ENCODE measurements at regions not wholly inside any gene's neighbourhood (a gene's known extent, or its start where the extent isn't known, plus 50 kb on each side); places are given as distances from the start of the nearest gene placed in this dataset.
A peak's percentile ranks its signal among the peaks of the same experiment; 100 is the strongest.
"Not testable (repeated sequence)": the region's sequence is repeated elsewhere in the genome, so short reads cannot be mapped to it uniquely, and the experiment has no call there.

GRCh38 chr17:20848869-20849443 is 193.9 kb downstream of the USP22 start:
- H3K27me3 ChIP-seq; H3K36me3 ChIP-seq; DNase-seq; H3K27ac ChIP-seq; H3K9me3 ChIP-seq; H3K4me3 ChIP-seq (replicated peaks in 1 of 3); H3K4me1 ChIP-seq; intact Hi-C loops (cut with DNase I): not testable (repeated sequence)
- TF ChIP-seq CTCF (IDR thresholded peaks at IDR 0.05): peak in 3 of 6 experiments; percentile 31 to 43 (median 42)
- WGBS, 2 donors: 70 to 80% methylated on average over 3 of the region's 3 CpGs

DNA sequence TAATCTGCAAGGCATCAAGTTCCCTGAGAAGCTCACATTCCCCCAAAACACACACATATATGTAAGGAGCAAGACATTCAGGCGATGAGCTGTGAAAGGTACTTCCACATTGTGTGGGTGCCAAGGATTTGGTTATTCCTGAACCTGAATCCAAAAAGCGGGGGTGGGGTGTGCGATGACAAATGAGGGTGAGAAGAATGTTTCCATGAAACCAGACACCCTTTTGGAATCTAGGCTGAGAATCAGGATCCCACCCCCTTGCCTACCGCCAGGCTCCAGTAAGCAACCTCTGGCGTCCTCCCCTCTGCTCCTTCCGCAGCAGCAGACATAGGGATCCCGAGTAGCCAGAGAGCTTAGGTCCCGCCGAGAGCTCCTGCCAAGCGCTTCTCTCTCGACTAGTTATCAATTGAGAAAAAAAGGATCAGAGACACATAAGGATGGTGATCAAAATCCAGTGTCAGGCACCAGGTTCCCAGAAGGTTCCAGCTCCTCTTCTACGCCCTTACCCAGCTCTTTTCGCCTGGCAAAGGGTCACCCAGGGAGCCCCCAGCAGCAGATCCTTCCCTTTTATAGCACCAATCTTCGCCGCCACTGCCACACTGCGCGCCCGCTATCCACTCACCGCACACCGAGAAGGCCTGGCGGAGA is 191.1 kb downstream of the USP22 start:
- H3K4me1 ChIP-seq; intact Hi-C loops (cut with DNase I); H3K9me3 ChIP-seq; H3K27me3 ChIP-seq; H3K27ac ChIP-seq; H3K36me3 ChIP-seq; DNase-seq; H3K4me3 ChIP-seq (replicated peaks in 1 of 3): not testable (repeated sequence)
- WGBS, 2 donors: 10 to 14% methylated on average over 21 of the region's 21 CpGs

GRCh38 chr17:20852239-20852989 is 190.4 kb downstream of the USP22 start:
- Histone ChIP-seq H3K36me3 (no peaks in the 10 kb centered on the region), H3K4me3 (replicated peaks in 1 of 3) (no peak overlapping the region), H3K27ac (no peak overlapping the region), H3K4me1 (no peaks in the 10 kb centered on the region), H3K27me3 (no peaks in the 10 kb centered on the region), H3K9me3 (no peaks in the 10 kb centered on the region)
- DNase-seq: peak in 1 of 2 donors; percentile 3
- intact Hi-C loops (cut with DNase I): no loop called here
- 1% methylated on average over 27 to 30 of the region's 36 CpGs for WGBS, 2 donors
- no peak for TF ChIP-seq CTCF (IDR thresholded peaks at IDR 0.05)
- no peak for TF ChIP-seq POLR2A (IDR thresholded peaks at IDR 0.05)

GRCh38 chr17:20852990-20853370 is 189.8 kb downstream of the USP22 start:
- no peak for TF ChIP-seq POLR2A (IDR thresholded peaks at IDR 0.05)
- TF ChIP-seq CTCF (IDR thresholded peaks at IDR 0.05): no peak
- Histone ChIP-seq H3K27ac (no peak overlapping the region), H3K4me1 (no peaks in the 10 kb centered on the region), H3K4me3 (replicated peaks in 1 of 3) (no peak overlapping the region), H3K27me3 (no peaks in the 10 kb centered on the region), H3K36me3 (no peaks in the 10 kb centered on the region), H3K9me3 (no peaks in the 10 kb centered on the region)
- DNase-seq: no peak
- 17 to 26% methylated on average over 6 of the region's 6 CpGs for WGBS, 2 donors
- intact Hi-C loops (cut with DNase I): no loop called here

- 91 to 98% methylated on average over 2 of the region's 2 CpGs for WGBS, 2 donors
- H3K27ac ChIP-seq; H3K4me3 ChIP-seq (replicated peaks in 1 of 3); H3K9me3 ChIP-seq; H3K4me1 ChIP-seq; intact Hi-C loops (cut with DNase I); H3K36me3 ChIP-seq; H3K27me3 ChIP-seq; DNase-seq: not testable (repeated sequence)
These were observed 186.8 kb downstream of the USP22 start for GRCh38 chr17:20855910-20856470.

- H3K27ac ChIP-seq; DNase-seq; intact Hi-C loops (cut with DNase I); H3K27me3 ChIP-seq; H3K4me3 ChIP-seq (replicated peaks in 1 of 3); H3K9me3 ChIP-seq; H3K36me3 ChIP-seq; H3K4me1 ChIP-seq: not testable (repeated sequence)
- WGBS, 2 donors: 89 to 92% methylated on average over 13 to 17 of the region's 17 CpGs
These were observed 176.2 kb downstream of the USP22 start for GRCh38 chr17:20866444-20867209.

DNA sequence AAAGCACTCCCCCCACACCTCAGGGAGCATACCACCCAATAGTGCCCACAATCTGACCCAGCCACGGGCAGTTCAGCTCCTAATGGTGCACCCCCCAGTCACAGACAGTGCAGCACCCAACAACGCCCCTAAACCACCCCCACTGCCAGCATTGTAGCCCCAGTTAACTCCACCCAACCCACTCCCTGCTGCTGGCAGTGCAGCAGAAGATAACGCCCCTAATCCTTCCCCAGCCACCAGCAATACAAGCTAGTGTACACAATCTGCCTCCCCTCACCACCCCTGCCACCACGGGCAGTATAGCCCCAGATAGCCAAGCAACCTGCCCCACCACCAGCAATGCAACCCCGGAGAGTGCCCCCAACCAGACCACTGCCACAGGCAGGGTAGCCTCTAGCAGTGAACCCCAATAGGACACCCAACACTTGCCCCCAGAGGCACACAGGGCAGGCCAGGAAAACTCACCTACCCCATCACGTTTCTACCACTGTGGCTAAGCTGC is 175.3 kb downstream of the USP22 start:
- H3K4me1 ChIP-seq; H3K4me3 ChIP-seq (replicated peaks in 1 of 3); H3K27ac ChIP-seq; intact Hi-C loops (cut with DNase I); DNase-seq; H3K9me3 ChIP-seq; H3K27me3 ChIP-seq; H3K36me3 ChIP-seq: not testable (repeated sequence)
- 71 to 76% methylated on average over 6 of the region's 6 CpGs for WGBS, 2 donors

GRCh38 chr17:20867938-20868661 is 174.7 kb downstream of the USP22 start:
- 92% methylated on average over 25 of the region's 25 CpGs for WGBS, 2 donors
- H3K4me3 ChIP-seq (replicated peaks in 1 of 3); H3K27ac ChIP-seq; DNase-seq; H3K36me3 ChIP-seq; intact Hi-C loops (cut with DNase I); H3K9me3 ChIP-seq; H3K4me1 ChIP-seq; H3K27me3 ChIP-seq: not testable (repeated sequence)
